ENCODE measurements at regions not wholly inside any gene's neighbourhood (a gene's known extent, or its start where the extent isn't known, plus 50 kb on each side); places are given as distances from the start of the nearest gene placed in this dataset.

DNA sequence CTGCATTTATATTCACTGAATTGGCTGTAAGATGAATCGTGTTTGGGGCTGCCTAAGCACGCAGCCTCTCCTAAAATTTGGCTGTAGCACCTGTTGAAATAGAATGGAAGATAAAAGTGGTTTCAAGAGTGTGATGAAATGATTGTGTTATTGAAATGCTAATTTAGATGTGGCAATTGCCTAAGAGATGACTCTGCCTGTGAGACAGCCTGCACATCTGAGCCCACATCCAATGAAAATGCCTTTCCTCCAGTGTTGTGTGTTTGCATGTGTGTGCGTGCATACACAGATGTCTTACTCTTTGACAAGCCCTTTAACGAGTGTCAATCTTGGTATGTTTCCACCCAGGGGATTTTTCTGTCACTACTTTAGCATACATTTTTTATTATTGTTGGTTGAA, 346.9 kb downstream of the MEIS1 start:
- TF ChIP-seq, protein P1, sequence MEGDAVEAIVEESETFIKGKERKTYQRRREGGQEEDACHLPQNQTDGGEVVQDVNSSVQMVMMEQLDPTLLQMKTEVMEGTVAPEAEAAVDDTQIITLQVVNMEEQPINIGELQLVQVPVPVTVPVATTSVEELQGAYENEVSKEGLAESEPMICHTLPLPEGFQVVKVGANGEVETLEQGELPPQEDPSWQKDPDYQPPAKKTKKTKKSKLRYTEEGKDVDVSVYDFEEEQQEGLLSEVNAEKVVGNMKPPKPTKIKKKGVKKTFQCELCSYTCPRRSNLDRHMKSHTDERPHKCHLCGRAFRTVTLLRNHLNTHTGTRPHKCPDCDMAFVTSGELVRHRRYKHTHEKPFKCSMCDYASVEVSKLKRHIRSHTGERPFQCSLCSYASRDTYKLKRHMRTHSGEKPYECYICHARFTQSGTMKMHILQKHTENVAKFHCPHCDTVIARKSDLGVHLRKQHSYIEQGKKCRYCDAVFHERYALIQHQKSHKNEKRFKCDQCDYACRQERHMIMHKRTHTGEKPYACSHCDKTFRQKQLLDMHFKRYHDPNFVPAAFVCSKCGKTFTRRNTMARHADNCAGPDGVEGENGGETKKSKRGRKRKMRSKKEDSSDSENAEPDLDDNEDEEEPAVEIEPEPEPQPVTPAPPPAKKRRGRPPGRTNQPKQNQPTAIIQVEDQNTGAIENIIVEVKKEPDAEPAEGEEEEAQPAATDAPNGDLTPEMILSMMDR (tag by site-specific recombination; IDR thresholded peaks at IDR 0.05) = no peak
- TF ChIP-seq KLF1 (tag by site-specific recombination; IDR thresholded peaks at IDR 0.05) = no peak
- no peak for TF ChIP-seq ZNF274 (IDR thresholded peaks at IDR 0.05; ENCODE audit: low read length)
- no peak for TF ChIP-seq ZNF274 (tag by site-specific recombination; IDR thresholded peaks at IDR 0.05; ENCODE audit: borderline replicate concordance)
- no peak for TF ChIP-seq ZNF214 (tag by site-specific recombination; IDR thresholded peaks at IDR 0.05; ENCODE audit: borderline replicate concordance)
- TF ChIP-seq ZNF707 (tag by site-specific recombination; IDR thresholded peaks at IDR 0.05) = no peak
- TF ChIP-seq, protein P2, sequence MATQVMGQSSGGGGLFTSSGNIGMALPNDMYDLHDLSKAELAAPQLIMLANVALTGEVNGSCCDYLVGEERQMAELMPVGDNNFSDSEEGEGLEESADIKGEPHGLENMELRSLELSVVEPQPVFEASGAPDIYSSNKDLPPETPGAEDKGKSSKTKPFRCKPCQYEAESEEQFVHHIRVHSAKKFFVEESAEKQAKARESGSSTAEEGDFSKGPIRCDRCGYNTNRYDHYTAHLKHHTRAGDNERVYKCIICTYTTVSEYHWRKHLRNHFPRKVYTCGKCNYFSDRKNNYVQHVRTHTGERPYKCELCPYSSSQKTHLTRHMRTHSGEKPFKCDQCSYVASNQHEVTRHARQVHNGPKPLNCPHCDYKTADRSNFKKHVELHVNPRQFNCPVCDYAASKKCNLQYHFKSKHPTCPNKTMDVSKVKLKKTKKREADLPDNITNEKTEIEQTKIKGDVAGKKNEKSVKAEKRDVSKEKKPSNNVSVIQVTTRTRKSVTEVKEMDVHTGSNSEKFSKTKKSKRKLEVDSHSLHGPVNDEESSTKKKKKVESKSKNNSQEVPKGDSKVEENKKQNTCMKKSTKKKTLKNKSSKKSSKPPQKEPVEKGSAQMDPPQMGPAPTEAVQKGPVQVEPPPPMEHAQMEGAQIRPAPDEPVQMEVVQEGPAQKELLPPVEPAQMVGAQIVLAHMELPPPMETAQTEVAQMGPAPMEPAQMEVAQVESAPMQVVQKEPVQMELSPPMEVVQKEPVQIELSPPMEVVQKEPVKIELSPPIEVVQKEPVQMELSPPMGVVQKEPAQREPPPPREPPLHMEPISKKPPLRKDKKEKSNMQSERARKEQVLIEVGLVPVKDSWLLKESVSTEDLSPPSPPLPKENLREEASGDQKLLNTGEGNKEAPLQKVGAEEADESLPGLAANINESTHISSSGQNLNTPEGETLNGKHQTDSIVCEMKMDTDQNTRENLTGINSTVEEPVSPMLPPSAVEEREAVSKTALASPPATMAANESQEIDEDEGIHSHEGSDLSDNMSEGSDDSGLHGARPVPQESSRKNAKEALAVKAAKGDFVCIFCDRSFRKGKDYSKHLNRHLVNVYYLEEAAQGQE (tag by site-specific recombination; IDR thresholded peaks at IDR 0.05) = no peak
- no peak for TF ChIP-seq ZNF677 (tag by site-specific recombination; IDR thresholded peaks at IDR 0.05)
- TF ChIP-seq, protein P3, sequence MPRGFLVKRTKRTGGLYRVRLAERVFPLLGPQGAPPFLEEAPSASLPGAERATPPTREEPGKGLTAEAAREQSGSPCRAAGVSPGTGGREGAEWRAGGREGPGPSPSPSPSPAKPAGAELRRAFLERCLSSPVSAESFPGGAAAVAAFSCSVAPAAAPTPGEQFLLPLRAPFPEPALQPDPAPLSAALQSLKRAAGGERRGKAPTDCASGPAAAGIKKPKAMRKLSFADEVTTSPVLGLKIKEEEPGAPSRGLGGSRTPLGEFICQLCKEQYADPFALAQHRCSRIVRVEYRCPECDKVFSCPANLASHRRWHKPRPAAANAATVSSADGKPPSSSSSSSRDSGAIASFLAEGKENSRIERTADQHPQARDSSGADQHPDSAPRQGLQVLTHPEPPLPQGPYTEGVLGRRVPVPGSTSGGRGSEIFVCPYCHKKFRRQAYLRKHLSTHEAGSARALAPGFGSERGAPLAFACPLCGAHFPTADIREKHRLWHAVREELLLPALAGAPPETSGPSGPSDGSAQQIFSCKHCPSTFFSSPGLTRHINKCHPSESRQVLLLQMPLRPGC (tag by site-specific recombination; IDR thresholded peaks at IDR 0.05) = no peak
- no peak for TF ChIP-seq ZNF24 (tag by site-specific recombination; IDR thresholded peaks at IDR 0.05)
- no peak for TF ChIP-seq ZNF785 (tag by site-specific recombination; IDR thresholded peaks at IDR 0.05)
- TF ChIP-seq ZBTB20 (tag by site-specific recombination; IDR thresholded peaks at IDR 0.05) = no peak
- TF ChIP-seq, protein P4, sequence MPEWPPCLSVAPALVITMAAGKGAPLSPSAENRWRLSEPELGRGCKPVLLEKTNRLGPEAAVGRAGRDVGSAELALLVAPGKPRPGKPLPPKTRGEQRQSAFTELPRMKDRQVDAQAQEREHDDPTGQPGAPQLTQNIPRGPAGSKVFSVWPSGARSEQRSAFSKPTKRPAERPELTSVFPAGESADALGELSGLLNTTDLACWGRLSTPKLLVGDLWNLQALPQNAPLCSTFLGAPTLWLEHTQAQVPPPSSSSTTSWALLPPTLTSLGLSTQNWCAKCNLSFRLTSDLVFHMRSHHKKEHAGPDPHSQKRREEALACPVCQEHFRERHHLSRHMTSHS (tag by site-specific recombination; IDR thresholded peaks at IDR 0.05) = no peak
- TF ChIP-seq ZNF561 (tag by site-specific recombination; IDR thresholded peaks at IDR 0.05; ENCODE audit: borderline replicate concordance) = no peak
